ENCODE measurements at regions not wholly inside any gene's neighbourhood (a gene's known extent, or its start where the extent isn't known, plus 50 kb on each side); places are given as distances from the start of the nearest gene placed in this dataset.

DNA sequence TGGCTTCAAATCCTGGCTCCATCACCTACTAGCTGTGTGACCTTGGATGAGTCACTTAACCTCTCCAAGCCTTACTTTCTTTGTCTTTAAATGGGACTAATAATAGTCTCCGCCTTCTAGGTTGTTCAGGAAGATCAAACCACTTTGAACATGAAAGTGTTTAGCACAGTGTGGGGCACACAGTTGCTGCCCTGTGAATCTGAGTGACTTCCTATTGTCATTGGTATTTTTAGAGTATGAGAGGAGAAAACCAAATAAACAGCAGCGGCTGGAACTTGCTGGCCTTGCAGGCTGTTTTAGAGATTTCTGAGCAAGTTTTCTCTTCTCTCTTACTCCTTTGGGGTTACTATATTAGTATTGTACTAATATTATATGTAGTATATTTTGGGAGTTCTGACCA, 120.7 kb upstream of the MYL2 start:
- TF ChIP-seq SUZ12 (IDR thresholded peaks at IDR 0.05; ENCODE audit: extremely low read depth, insufficient read depth, insufficient read length): no peak
- TF ChIP-seq YY1 (IDR thresholded peaks at IDR 0.05; ENCODE audit: insufficient read depth, insufficient read length): no peak
